Loucy (cell line): ENCODE measurements at regions not wholly inside any gene's neighbourhood (a gene's known extent, or its start where the extent isn't known, plus 50 kb on each side); places are given as distances from the start of the nearest gene placed in this dataset.
"Not testable (repeated sequence)": the region's sequence is repeated elsewhere in the genome, so short reads cannot be mapped to it uniquely, and the experiment has no call there.

Experiments used
- H2AFZ ChIP-seq: fragments of 200-600 bp; sonication (generic); 2 replicates; pipeline ENCODE4 v1.6.0; 2016; ENCODE audit warnings: antibody characterized with exemption, mild to moderate bottlenecking, low read length, moderate library complexity
- H3F3A ChIP-seq: fragments of 200-600 bp; 2 replicates; pipeline ENCODE4 v1.6.0; 2016; ENCODE audit warnings: antibody characterized with exemption, low read depth, mild to moderate bottlenecking
- H3K27me3 ChIP-seq: fragments of 200-600 bp; sonication (generic); 2 replicates; pipeline ENCODE4 v1.6.1; 2014; ENCODE audit warnings: low read length, mild to moderate bottlenecking; ENCODE audit not compliant: insufficient read depth, poor library complexity, severe bottlenecking
- H3K36me3 ChIP-seq: fragments of 200-600 bp; sonication (generic); 2 replicates; pipeline ENCODE4 v1.6.1; 2016; ENCODE audit warnings: low read length; ENCODE audit not compliant: insufficient read depth
- H3K4me1 ChIP-seq: fragments of 200-600 bp; sonication (generic); 2 replicates; pipeline ENCODE4 v1.5.1; 2014; ENCODE audit warnings: low read length, mild to moderate bottlenecking; ENCODE audit not compliant: insufficient read depth, poor library complexity, severe bottlenecking
- H3K4me2 ChIP-seq: fragments of 200-600 bp; sonication (generic); 2 replicates; pipeline ENCODE4 v1.6.0; 2014; ENCODE audit warnings: antibody characterized with exemption, low read length, low read depth, mild to moderate bottlenecking; ENCODE audit not compliant: poor library complexity, severe bottlenecking
- H3K4me3 ChIP-seq: fragments of 200-600 bp; sonication (generic); 2 replicates; pipeline ENCODE4 v1.5.1; 2014; ENCODE audit warnings: low read length, mild to moderate bottlenecking, mixed read lengths; ENCODE audit not compliant: poor library complexity, severe bottlenecking
- H3K79me2 ChIP-seq: fragments of 200-600 bp; sonication (generic); 2 replicates; pipeline ENCODE4 v1.6.1; 2014; ENCODE audit warnings: low read length; ENCODE audit not compliant: insufficient read depth
- H3K9ac ChIP-seq: fragments of 200-600 bp; sonication (generic); 2 replicates; pipeline ENCODE4 v1.6.0; 2014; ENCODE audit warnings: mild to moderate bottlenecking, low read depth, low read length, moderate library complexity; ENCODE audit not compliant: poor library complexity, severe bottlenecking
- H3K9me2 ChIP-seq: fragments of 200-600 bp; sonication (generic); replicated peaks from 2 replicates; pipeline ENCODE4 v1.6.1; 2016; ENCODE audit warnings: low read depth, low read length, mixed read lengths
- H3K9me3 ChIP-seq: fragments of 200-600 bp; sonication (generic); 2 replicates; pipeline ENCODE4 v1.6.1; 2014; ENCODE audit warnings: mild to moderate bottlenecking, antibody characterized with exemption, low read length, low read depth; ENCODE audit not compliant: insufficient read depth
- H4K20me1 ChIP-seq: fragments of 200-600 bp; sonication (generic); 2 replicates; pipeline ENCODE4 v1.6.0; 2014; ENCODE audit warnings: antibody characterized with exemption, low read length, mild to moderate bottlenecking; ENCODE audit not compliant: insufficient read depth, poor library complexity, severe bottlenecking
- EZH2phosphoT487 ChIP-seq: fragments of 200-600 bp; IDR thresholded peaks from 2 replicates; pipeline ENCODE4 v1.6.1; 2018; ENCODE audit warnings: antibody characterized with exemption, mild to moderate bottlenecking, moderate library complexity, borderline replicate concordance

DNA sequence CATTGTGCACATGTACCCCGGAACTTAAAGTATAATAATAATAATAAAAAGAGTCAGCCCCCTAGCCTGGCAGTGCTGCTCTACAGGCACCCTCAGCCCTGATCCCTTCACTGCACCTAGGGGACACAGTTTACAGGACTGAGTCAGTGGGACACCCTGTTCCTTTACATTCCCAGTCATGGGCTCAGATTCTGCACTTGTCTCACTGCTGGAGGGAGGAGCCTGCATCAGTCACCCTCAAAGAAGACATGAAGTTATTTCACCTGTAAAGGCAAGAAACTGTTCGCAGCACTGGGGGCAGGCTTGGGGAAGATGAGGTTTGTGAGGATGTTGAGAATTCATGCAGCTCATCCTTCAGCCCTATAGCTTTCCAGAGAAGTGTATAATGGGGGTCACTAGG, 50.7 kb upstream of the VPREB1 start:
- H3K9me3 ChIP-seq = no peaks in the 10 kb centered on the region
- H3F3A ChIP-seq = no peaks in the 10 kb centered on the region
- peaks cover 4% of the 10 kb centered on the region for H3K4me1 ChIP-seq
- H4K20me1 ChIP-seq = no peaks in the 10 kb centered on the region
- H3K9ac ChIP-seq = no peak overlapping the region
- H3K4me2 ChIP-seq = no peak overlapping the region
- no peaks in the 10 kb centered on the region for H3K79me2 ChIP-seq
- H3K36me3 ChIP-seq = no peaks in the 10 kb centered on the region
- no peaks in the 10 kb centered on the region for H3K9me2 ChIP-seq
- H3K27me3 ChIP-seq = no peaks in the 10 kb centered on the region
- H3K4me3 ChIP-seq = no peak overlapping the region
- H2AFZ ChIP-seq = no peak overlapping the region
- no peak for TF ChIP-seq EZH2phosphoT487

DNA sequence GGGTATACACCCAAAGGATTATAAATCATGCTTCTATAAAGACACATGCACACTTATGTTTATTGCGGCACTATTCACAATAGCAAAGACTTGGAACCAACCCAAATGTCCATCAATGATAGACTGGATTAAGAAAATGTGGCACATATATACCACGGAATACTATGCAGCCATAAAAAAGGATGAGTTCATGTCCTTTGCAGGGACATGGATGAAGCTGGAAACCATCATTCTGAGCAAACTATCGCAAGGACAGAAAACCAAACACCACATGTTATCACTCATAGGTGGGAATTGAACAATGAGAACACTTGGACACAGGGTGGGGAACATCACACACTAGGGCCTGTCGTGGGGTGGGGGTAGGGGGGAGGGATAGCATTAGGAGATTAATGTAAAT, 51.1 kb upstream of the VPREB1 start:
- H3K9ac ChIP-seq, H4K20me1 ChIP-seq, H3K4me3 ChIP-seq, H3K4me1 ChIP-seq, H2AFZ ChIP-seq, H3K36me3 ChIP-seq, H3K79me2 ChIP-seq, H3K27me3 ChIP-seq, H3K9me3 ChIP-seq, H3F3A ChIP-seq, H3K9me2 ChIP-seq, H3K4me2 ChIP-seq: not testable (repeated sequence)

DNA sequence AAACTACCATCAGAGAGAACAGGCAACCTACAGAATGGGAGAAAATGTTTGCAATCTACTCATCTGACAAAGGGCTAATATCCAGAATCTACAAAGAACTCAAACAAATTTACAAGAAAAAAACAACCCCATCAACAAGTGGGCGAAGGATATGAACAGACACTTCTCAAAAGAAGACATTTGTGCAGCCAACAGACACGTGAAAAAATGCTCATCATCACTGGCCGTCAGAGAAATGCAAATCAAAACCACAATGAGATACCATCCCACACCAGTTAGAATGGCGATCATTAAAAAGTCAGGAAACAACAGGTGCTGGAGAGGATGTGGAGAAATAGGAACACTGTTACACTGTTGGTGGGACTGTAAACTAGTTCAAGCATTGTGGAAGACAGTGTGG, 51.6 kb upstream of the VPREB1 start:
- not testable (repeated sequence) for H3K36me3 ChIP-seq, H3K9ac ChIP-seq, H2AFZ ChIP-seq, H3F3A ChIP-seq, H3K4me2 ChIP-seq, H3K4me1 ChIP-seq, H3K9me2 ChIP-seq, H3K79me2 ChIP-seq, H3K4me3 ChIP-seq, H3K9me3 ChIP-seq, H3K27me3 ChIP-seq, H4K20me1 ChIP-seq

DNA sequence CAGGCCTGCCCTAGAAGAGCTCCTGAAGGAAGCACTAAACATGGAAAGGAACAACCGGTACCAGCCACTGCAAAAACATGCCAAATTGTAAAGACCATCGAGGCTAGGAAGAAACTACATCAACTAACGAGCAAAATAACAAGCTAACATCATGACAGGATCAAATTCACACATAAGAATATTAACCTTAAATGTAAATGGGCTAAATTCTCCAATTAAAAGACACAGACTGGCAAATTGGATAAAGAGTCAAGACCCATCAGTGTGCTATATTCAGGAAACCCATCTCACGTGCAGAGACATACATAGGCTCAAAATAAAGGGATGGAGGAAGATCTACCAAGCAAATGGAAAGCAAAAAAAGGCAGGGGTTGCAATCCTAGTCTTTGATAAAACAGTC, 54.8 kb upstream of the VPREB1 start:
- H3K4me2 ChIP-seq, H3K27me3 ChIP-seq: not testable (repeated sequence)

GRCh38 chr22:22187863-22188262, 56.7 kb upstream of the VPREB1 start:
- not testable (repeated sequence) for H3K27me3 ChIP-seq, H4K20me1 ChIP-seq, H2AFZ ChIP-seq, H3K4me2 ChIP-seq, H3K4me1 ChIP-seq, H3K9me3 ChIP-seq, H3K9me2 ChIP-seq, H3K79me2 ChIP-seq, H3F3A ChIP-seq, H3K4me3 ChIP-seq, H3K9ac ChIP-seq, H3K36me3 ChIP-seq

More for the DNA sequence above, 54.8 kb upstream of the VPREB1 start:
- not testable (repeated sequence) for H3K79me2 ChIP-seq, H3F3A ChIP-seq, H3K9me2 ChIP-seq, H4K20me1 ChIP-seq, H3K9me3 ChIP-seq, H3K4me1 ChIP-seq, H3K4me3 ChIP-seq, H3K9ac ChIP-seq, H2AFZ ChIP-seq, H3K36me3 ChIP-seq
